Esophagus mucosa (tissue), 1 donor: ENCODE measurements at regions not wholly inside any gene's neighbourhood (a gene's known extent, or its start where the extent isn't known, plus 50 kb on each side); places are given as distances from the start of the nearest gene placed in this dataset.

Source experiments
- ATAC-seq: fragments of 200-7000 bp; cut with Tn5 transposase; one replicate; pipeline ENCODE4 v1.9.1; 2020
- donor health status: DM: yes; HTN: yes; CAD: no.

DNA sequence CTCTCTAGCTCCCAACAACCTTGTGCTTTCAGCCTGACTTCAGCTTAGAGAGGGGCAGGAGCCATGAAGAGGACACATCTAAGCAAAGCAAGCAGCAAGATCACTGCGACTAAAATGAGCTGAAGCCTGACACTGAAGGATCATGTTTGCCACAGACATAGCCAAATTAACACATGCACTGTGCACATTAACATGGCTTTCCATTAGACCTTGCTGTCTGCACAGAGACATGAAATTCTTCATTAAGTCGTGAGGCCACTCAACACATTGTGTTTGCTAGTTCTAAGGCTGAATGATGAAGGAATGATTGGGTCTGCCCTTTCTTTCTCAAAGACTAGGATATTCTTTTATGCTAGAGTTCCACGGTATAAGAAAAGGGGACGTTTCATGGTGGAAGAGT, 558.3 kb upstream of the PSMD7 start:
- ATAC-seq: no peak

GRCh38 chr16:73737637-73738036, 559.0 kb upstream of the PSMD7 start:
- no peak for ATAC-seq

- ATAC-seq: no peak
These were observed 560.7 kb upstream of the PSMD7 start for GRCh38 chr16:73735954-73736353.

- peak; percentile 98 for ATAC-seq
These were observed 561.6 kb upstream of the PSMD7 start for GRCh38 chr16:73735018-73735417.

GRCh38 chr16:73732681-73733080, 563.9 kb upstream of the PSMD7 start:
- no peak for ATAC-seq

- no peak for ATAC-seq
These were observed 564.5 kb upstream of the PSMD7 start for GRCh38 chr16:73732143-73732542.

- no peak for ATAC-seq
These were observed 566.0 kb upstream of the PSMD7 start for GRCh38 chr16:73730481-73731090.

GRCh38 chr16:73725156-73725555, 571.5 kb upstream of the PSMD7 start:
- ATAC-seq: no peak

GRCh38 chr16:73724503-73724902, 572.1 kb upstream of the PSMD7 start:
- no peak for ATAC-seq

GRCh38 chr16:73717266-73717974, 579.2 kb upstream of the PSMD7 start:
- no peak for ATAC-seq

DNA sequence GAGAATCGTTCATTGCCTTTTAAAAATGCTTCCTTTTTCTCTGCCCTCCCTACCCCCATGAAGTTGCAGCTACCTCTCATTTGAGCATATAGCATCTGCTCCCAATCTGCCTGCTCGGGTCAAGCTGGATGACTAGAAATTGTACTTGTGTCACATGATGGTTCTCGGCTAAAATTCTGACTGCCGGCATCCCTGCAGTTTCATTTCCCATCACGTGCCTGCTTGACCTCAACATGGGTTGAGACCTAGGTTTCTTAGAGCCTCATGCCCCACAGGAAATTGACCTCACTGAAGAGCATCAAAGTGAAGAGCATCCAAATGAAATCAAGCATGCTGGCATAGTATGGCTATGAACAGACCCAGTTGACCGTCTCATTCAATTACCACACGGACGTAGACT, 581.6 kb upstream of the PSMD7 start:
- ATAC-seq: no peak

GRCh38 chr16:73713778-73714495, 582.7 kb upstream of the PSMD7 start:
- ATAC-seq: no peak

GRCh38 chr16:73713251-73713650, 583.4 kb upstream of the PSMD7 start:
- ATAC-seq: no peak

DNA sequence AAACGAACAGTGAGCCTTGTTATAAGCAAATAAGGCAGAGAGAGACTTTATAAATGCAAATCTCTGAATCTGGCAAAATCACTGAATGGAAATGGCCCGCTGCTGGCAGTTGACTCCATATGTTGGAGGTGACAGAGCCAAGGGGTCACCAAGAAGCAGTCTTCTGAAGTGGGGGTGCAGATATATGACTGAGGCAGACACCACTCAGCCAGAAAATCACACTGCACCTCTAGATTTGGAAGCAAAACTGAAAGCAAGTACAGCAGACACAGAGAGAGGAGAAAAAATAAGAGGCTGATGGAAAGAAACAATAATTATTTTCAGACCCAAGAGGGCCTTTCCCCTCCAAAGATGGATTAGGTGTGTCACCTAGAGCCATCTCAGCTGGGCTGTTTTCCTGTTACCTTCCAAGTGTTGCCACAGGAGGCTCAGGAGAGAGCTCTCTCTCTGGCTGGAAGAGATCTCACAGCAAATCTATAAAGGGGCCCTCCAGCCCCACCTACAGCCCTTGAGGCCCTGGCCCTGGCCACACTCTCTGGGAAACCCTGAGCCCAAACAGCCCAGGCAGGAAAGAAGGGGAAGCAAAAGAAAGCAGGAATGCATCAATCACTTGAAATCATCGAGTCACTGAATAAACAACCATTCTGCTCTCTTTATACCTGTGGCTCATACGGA, 585.1 kb upstream of the PSMD7 start:
- no peak for ATAC-seq

DNA sequence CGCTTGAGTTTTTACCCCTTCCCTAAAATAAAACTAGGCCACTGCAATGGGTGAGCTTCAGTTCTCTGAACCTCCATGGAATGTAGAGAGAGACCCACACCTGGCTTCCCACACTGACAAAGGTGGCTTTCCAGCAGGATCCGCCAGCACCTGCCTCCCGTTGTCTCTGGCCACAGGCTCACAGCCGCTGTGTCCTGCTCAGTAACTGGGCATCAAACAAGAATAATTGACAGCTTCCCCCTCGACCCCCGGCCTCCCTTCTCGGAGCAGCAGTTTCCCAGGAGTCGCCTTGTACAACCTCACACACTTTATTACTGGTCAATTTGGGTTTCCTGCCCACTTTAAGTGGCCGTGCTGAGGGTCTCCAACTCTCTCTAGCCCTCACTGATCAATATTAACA, 586.1 kb upstream of the PSMD7 start:
- no peak for ATAC-seq

- no peak for ATAC-seq
These were observed 588.8 kb upstream of the PSMD7 start for GRCh38 chr16:73707863-73708262.

DNA sequence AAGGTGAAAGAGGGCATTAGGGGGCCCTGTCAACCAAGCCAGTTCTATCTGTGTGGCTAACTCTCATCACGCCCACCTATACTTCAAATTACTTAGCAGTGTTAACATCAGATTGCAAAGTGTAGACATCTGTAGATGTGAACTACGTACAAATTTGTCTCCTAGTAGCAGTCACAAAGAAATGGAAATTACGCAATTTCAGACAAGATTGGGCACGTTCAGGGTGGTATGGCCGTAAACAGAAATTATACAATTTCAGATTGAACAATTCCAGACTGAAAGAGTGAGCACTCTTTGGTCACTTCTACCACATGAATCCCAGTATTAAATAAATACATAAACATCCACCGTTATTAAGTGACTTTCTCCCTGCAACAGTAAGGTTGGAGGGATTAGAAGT, 592.7 kb upstream of the PSMD7 start:
- ATAC-seq: no peak

GRCh38 chr16:73697336-73697735, 599.3 kb upstream of the PSMD7 start:
- ATAC-seq: no peak

DNA sequence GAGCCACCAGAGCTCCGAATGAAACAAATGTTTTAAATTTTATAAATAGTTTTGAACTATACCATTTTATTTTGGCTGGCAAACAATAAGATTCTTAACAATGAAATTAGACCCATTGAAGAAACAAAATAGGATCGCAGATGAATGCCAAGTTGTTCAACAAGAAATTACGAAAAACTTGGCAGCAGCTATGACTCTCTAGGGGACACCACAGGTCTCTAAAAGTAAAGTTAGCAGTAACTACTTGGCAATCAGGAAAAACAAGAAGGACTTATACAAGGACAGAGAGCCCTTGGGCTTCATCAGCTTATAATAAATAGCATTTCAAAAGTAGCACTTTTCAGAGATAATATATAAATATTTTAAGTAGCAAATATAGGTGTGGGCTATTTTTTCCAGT, 603.8 kb upstream of the PSMD7 start:
- ATAC-seq: no peak

DNA sequence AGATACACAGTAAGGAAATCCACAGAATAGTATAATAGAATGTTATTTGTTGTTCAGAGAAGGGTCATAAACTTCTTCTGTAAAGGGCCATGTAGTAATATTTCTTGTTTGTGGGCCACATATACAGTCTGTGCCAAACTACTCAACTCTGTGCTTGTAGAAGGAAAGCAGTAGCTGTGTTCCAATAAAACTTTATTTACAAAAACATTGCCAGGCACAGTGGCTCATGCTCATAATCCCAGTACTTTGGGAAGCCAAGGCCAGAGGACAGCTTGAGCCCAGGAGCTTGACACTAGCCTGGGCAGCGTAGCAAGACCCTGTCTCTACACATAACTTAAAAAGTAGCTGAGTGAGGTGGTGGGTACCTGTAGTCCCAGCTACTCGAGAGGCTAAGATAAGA, 612.8 kb upstream of the PSMD7 start:
- no peak for ATAC-seq

- ATAC-seq: no peak
These were observed 624.2 kb upstream of the ZFHX3 start for GRCh38 chr16:73672135-73672534.

DNA sequence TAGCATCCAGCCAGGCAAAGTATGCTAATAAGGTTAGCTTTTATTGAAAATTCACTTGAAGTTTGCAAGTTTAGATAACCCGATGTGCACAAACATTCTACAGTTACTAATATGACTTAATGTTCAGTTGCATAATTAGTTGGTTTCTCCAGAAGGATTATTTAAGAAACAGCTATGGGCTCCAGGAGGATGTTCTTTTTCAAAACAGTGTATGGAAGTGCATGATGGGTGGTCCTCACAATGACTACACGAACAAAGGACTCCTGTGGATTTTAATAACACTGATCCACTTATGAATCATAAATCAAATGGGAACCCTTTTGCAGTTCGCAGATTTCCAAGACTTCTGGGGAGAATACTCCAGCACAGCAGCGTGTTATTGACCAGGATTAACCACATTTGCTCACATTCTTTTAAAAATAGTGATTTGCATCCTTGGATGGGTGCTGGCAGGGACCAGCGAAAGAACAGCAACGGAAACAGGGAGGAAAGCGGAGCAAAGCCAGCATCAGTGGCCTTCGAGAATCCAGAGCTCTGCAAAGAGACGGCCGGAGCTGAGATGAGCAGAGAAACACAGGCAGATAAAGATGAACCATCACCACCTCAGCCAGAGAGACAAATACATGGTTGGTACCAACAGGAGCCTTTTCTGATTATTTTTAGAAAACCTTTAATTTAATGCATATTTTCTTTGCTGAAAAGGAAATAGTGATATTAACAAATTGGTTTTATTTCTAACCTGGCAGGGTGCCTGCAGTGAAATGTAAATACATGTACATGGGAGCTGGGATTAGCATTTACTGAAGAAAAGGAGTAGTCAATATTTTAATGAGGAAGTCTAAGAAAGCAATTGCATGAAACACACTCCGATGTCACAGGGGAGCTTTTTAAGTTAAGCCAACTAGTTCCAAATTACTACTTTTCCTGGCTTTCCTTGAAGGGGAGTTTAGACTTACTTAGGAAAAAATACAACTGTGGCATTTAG, 623.2 kb upstream of the ZFHX3 start:
- ATAC-seq: no peak
